A549 (cell line): ENCODE measurements at regions not wholly inside any gene's neighbourhood (a gene's known extent, or its start where the extent isn't known, plus 50 kb on each side); places are given as distances from the start of the nearest gene placed in this dataset.

Experiments used
- ATAC-seq, 2 experiments: fragments of 200-7000 bp in 1 of 2; fragments of >200 bp in 1 of 2; cut with Nextera tagmentation in 1 of 2; cut with Tn5 transposase in 1 of 2; 3 replicates each; pipeline versions ENCODE4 v1.8.0 to v1.9.1; 2018 to 2020; ENCODE audit warnings: mild to moderate bottlenecking in 1 of 2, moderate library complexity in 1 of 2
- CTCF ChIA-PET: fragments of 300-600 bp; sonication (Branson Sonifier 250); formaldehyde crosslinking; extraction: SDS; loops from one replicate; lab custom pipeline; 2021; ENCODE audit warnings: antibody characterized with exemption, inconsistent platforms; lab: Yijun Ruan, JAX
- POLR2A ChIA-PET: fragments of 350-600 bp; formaldehyde crosslinking; extraction: SDS; loops from one replicate; lab custom pipeline; 2021; ENCODE audit warnings: antibody characterized with exemption, inconsistent platforms; lab: Yijun Ruan, JAX
- DNase-seq, 2 experiments: peaks; one replicate each; pipeline versions ENCODE4 v3.0.0 to v3.0.0-alpha.2; 2011 to 2016; ENCODE audit warnings: low read depth in 1 of 2, low spot score in 1 of 2
- FAIRE-seq: peaks from 2 replicates; lab custom pipeline; 2011; peaks lifted over from hg19 to GRCh38; lab: Jason Lieb, UNC
- H3K27ac ChIP-seq, 2 experiments: fragments of >200 bp; sonication (Bioruptor Twin); formaldehyde crosslinking; 3 replicates each; pipeline ENCODE4 v1.5.1; 2016 to 2017
- H3K4me1 ChIP-seq: fragments of >200 bp; sonication (Bioruptor Twin); formaldehyde crosslinking; 3 replicates; pipeline ENCODE4 v1.6.1; 2016
- H3K4me2 ChIP-seq: fragments of >200 bp; sonication (Bioruptor Twin); formaldehyde crosslinking; 3 replicates; pipeline ENCODE4 v1.6.1; 2016
- H3K4me3 ChIP-seq: fragments of >200 bp; sonication (Bioruptor Twin); formaldehyde crosslinking; 3 replicates; pipeline ENCODE4 v1.5.1; 2016
- H3K9me3 ChIP-seq: fragments of >200 bp; sonication (Bioruptor Twin); formaldehyde crosslinking; 3 replicates; pipeline ENCODE4 v1.6.1; 2016
- BCL3 ChIP-seq: fragments of >200 bp; sonication (Bioruptor Twin); formaldehyde crosslinking; IDR thresholded peaks from 3 replicates; pipeline ENCODE4 v1.6.1; 2016
- BHLHE40 ChIP-seq: IDR thresholded peaks from 2 replicates; pipeline ENCODE4 v1.6.1; 2012; ENCODE audit warnings: low read depth, low read length, inconsistent platforms
- CEBPB ChIP-seq, 2 experiments: fragments of >200 bp in 1 of 2; sonication (Bioruptor Twin) in 1 of 2; formaldehyde crosslinking in 1 of 2; IDR thresholded peaks; 2 replicates each; pipeline ENCODE4 v1.6.1; 2012 to 2016
- CHD2 ChIP-seq: fragments of 150-350 bp; IDR thresholded peaks from 2 replicates; pipeline ENCODE4 v1.6.1; 2014; ENCODE audit warnings: low read length; ENCODE audit not compliant: partially characterized antibody
- CHD4 ChIP-seq: fragments of 200-600 bp; sonication (generic); IDR thresholded peaks from 2 replicates; pipeline ENCODE4 v1.6.1; 2016; ENCODE audit warnings: antibody characterized with exemption, mild to moderate bottlenecking, borderline replicate concordance
- EHMT2 ChIP-seq: fragments of 200-600 bp; sonication (generic); IDR thresholded peaks from 2 replicates; pipeline ENCODE4 v1.6.1; 2016; ENCODE audit warnings: antibody characterized with exemption, low read depth, mild to moderate bottlenecking, moderate library complexity
- FOSB ChIP-seq: fragments of 250-450 bp; sonication (Bioruptor Pico); IDR thresholded peaks from 2 replicates; pipeline ENCODE4 v1.5.0; 2020; ENCODE audit warnings: mild to moderate bottlenecking, moderate library complexity
- FOXS1 ChIP-seq: fragments of 250-450 bp; sonication (Bioruptor Pico); IDR thresholded peaks from 2 replicates; pipeline ENCODE4 v1.5.0; 2020; ENCODE audit warnings: mild to moderate bottlenecking, moderate library complexity
- GATA3 ChIP-seq: IDR thresholded peaks from 2 replicates; pipeline ENCODE4 v1.6.1; 2012; ENCODE audit warnings: borderline replicate concordance
- HDAC2 ChIP-seq: fragments of 200-600 bp; sonication (generic); IDR thresholded peaks from 2 replicates; pipeline ENCODE4 v1.6.1; 2016
- HEYL ChIP-seq: fragments of 250-450 bp; sonication (Bioruptor Pico); IDR thresholded peaks from 2 replicates; pipeline ENCODE4 v1.8.0; 2021; ENCODE audit warnings: mild to moderate bottlenecking, moderate library complexity
- HOXB5 ChIP-seq: fragments of 250-450 bp; sonication (Bioruptor Pico); IDR thresholded peaks from 2 replicates; pipeline ENCODE4 v1.5.0; 2020; ENCODE audit warnings: mild to moderate bottlenecking, moderate library complexity
- JUNB ChIP-seq: fragments of >200 bp; sonication (Bioruptor Twin); formaldehyde crosslinking; IDR thresholded peaks from 2 replicates; pipeline ENCODE4 v1.6.1; 2016
- KDM5A ChIP-seq: fragments of 200-600 bp; sonication (generic); IDR thresholded peaks from 2 replicates; pipeline ENCODE4 v1.6.1; 2016; ENCODE audit warnings: antibody characterized with exemption, mild to moderate bottlenecking
- MAX ChIP-seq: IDR thresholded peaks from 2 replicates; pipeline ENCODE4 v1.6.1; 2012
- PHF8 ChIP-seq: fragments of 200-600 bp; sonication (generic); IDR thresholded peaks from 2 replicates; pipeline ENCODE4 v1.6.1; 2016; ENCODE audit warnings: low read depth, mild to moderate bottlenecking, antibody characterized with exemption, moderate library complexity, borderline replicate concordance
- POLR2A ChIP-seq: IDR thresholded peaks from 2 replicates; pipeline ENCODE4 v1.6.1; 2012; ENCODE audit warnings: mild to moderate bottlenecking, low read length
- POLR2AphosphoS2 ChIP-seq: conservative IDR thresholded peaks from 2 replicates; pipeline ENCODE4 v1.6.1; 2012; ENCODE audit warnings: low read length, improper control_type of control experiment, inconsistent platforms
- RAD21 ChIP-seq, 2 experiments: fragments of >200 bp in 1 of 2; sonication (Bioruptor Twin) in 1 of 2; formaldehyde crosslinking in 1 of 2; IDR thresholded peaks in 1 of 2; conservative IDR thresholded peaks in 1 of 2; 2 replicates in 1 of 2; 3 replicates in 1 of 2; pipeline ENCODE4 v1.6.1; 2012 to 2018; ENCODE audit warnings: inconsistent platforms in 1 of 2
- RARB ChIP-seq: fragments of 250-450 bp; sonication (Bioruptor Pico); IDR thresholded peaks from 2 replicates; pipeline ENCODE4 v1.8.0; 2021; ENCODE audit warnings: mild to moderate bottlenecking, moderate library complexity
- SMC3 ChIP-seq: fragments of >200 bp; sonication (Bioruptor Twin); formaldehyde crosslinking; IDR thresholded peaks from 3 replicates; pipeline ENCODE4 v1.6.1; 2018; ENCODE audit warnings: inconsistent platforms
- SREBF2 ChIP-seq: fragments of 450-650 bp; IDR thresholded peaks from 2 replicates; pipeline ENCODE4 v1.6.1; 2014; ENCODE audit warnings: mild to moderate bottlenecking, moderate library complexity
- TFCP2L1 ChIP-seq: fragments of 250-450 bp; sonication (Bioruptor Pico); IDR thresholded peaks from 2 replicates; pipeline ENCODE4 v1.5.0; 2021; ENCODE audit warnings: mild to moderate bottlenecking
- USF2 ChIP-seq: fragments of 450-650 bp; IDR thresholded peaks from 2 replicates; pipeline ENCODE4 v1.6.1; 2014; ENCODE audit warnings: antibody characterized with exemption
- ZC3H11A ChIP-seq: fragments of 450-650 bp; IDR thresholded peaks from 2 replicates; pipeline ENCODE4 v1.6.1; 2014; ENCODE audit warnings: antibody characterized with exemption, mild to moderate bottlenecking
- ZNF302 ChIP-seq: fragments of 250-450 bp; sonication (Bioruptor Pico); IDR thresholded peaks from 2 replicates; pipeline ENCODE4 v1.9.0; 2021; ENCODE audit warnings: inconsistent platforms, mild to moderate bottlenecking, moderate library complexity
- WGBS: methylation state at CpG from one replicate; pipeline ENCODE4 v1.1.6; 2017; ENCODE audit errors: missing lambda C conversion rate; 5-methylcytosine and 5-hydroxymethylcytosine counted together
- TF ChIP-seq, protein P1 (sequence below): fragments of >200 bp; sonication (Bioruptor Twin); formaldehyde crosslinking; IDR thresholded peaks from 3 replicates; pipeline ENCODE4 v1.5.1; 2016
- TF ChIP-seq, protein P2 (sequence below): fragments of 250-450 bp; sonication (Bioruptor Pico); IDR thresholded peaks from 2 replicates; pipeline ENCODE4 v1.5.0; 2020; ENCODE audit warnings: low read depth, mild to moderate bottlenecking, moderate library complexity
- TF ChIP-seq, protein P3 (sequence below): fragments of 150-350 bp; IDR thresholded peaks from 2 replicates; pipeline ENCODE4 v1.6.1; 2014; ENCODE audit warnings: low read depth, mild to moderate bottlenecking, low read length

DNA sequence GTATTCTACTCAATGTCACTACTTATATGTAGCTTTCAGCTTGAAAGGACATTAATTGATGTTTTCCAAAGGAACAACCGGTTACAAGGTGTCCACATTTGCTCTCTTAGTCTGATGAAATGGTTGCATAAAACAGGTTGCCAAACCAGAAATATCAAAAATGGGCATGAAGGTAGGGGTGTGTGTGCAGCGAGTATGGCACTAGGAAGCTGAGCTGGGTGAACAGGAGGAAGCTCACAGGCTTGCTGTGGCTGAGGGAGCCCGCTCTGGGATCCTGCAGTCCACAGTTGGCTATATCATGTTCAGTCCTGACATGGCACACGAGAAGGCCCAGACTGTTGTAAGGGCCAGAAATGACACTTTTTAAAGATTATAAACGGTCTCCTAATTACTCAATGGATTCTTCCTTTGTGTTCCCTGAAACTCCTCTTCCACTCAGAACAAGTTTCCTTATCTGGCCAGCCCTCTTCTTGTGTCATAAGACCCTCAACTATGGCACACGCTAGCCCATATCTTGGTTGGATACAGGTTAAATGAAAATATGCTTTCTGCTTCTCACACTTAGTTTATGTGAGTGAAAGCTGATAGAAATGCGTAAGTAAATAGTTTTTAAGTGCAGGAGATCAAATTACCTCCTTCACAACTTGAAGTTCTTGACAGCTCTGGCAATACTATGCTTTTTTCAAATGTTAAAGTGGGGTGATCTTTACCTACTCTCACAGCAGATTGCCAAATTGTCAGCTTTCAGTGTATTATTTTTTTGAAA, 201.5 kb downstream of the LMO4 start:
- no peak overlapping the region for H3K4me2 ChIP-seq
- POLR2A ChIA-PET, result no interaction called here
- DNase-seq, result no peak
- no peaks in the 10 kb centered on the region for H3K9me3 ChIP-seq
- WGBS, result 66% methylated on average over 7 of the region's 7 CpGs
- no peak for FAIRE-seq
- TF ChIP-seq KDM5A, result no peak
- no peak for TF ChIP-seq RARB (CRISPR knock-in tag)
- TF ChIP-seq PHF8, result no peak
- no peak for TF ChIP-seq JUNB
- TF ChIP-seq TFCP2L1, result no peak
- TF ChIP-seq CHD4, result no peak
- TF ChIP-seq, protein P1, sequence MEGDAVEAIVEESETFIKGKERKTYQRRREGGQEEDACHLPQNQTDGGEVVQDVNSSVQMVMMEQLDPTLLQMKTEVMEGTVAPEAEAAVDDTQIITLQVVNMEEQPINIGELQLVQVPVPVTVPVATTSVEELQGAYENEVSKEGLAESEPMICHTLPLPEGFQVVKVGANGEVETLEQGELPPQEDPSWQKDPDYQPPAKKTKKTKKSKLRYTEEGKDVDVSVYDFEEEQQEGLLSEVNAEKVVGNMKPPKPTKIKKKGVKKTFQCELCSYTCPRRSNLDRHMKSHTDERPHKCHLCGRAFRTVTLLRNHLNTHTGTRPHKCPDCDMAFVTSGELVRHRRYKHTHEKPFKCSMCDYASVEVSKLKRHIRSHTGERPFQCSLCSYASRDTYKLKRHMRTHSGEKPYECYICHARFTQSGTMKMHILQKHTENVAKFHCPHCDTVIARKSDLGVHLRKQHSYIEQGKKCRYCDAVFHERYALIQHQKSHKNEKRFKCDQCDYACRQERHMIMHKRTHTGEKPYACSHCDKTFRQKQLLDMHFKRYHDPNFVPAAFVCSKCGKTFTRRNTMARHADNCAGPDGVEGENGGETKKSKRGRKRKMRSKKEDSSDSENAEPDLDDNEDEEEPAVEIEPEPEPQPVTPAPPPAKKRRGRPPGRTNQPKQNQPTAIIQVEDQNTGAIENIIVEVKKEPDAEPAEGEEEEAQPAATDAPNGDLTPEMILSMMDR, result no peak
- no peak for TF ChIP-seq CHD2
- no peak for TF ChIP-seq ZNF302 (CRISPR knock-in tag)
- TF ChIP-seq ZC3H11A, result no peak
- no peak for TF ChIP-seq FOSB (CRISPR knock-in tag)
- no peak for TF ChIP-seq FOXS1 (CRISPR knock-in tag)
- TF ChIP-seq RAD21 (conservative IDR thresholded peaks at IDR 0.05 in 1 of 2, IDR thresholded peaks at IDR 0.05 in 1 of 2), result no peak
- TF ChIP-seq POLR2AphosphoS2, result no peak
- TF ChIP-seq SREBF2, result no peak
- TF ChIP-seq, protein P2, sequence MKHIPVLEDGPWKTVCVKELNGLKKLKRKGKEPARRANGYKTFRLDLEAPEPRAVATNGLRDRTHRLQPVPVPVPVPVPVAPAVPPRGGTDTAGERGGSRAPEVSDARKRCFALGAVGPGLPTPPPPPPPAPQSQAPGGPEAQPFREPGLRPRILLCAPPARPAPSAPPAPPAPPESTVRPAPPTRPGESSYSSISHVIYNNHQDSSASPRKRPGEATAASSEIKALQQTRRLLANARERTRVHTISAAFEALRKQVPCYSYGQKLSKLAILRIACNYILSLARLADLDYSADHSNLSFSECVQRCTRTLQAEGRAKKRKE, result no peak
- TF ChIP-seq BHLHE40, result no peak
- TF ChIP-seq EHMT2, result no peak
- CTCF ChIA-PET, result no interaction called here
- no peak overlapping the region for H3K4me3 ChIP-seq
- ATAC-seq, result no peak
- no peak overlapping the region for H3K27ac ChIP-seq
- no peaks in the 10 kb centered on the region for H3K4me1 ChIP-seq

DNA sequence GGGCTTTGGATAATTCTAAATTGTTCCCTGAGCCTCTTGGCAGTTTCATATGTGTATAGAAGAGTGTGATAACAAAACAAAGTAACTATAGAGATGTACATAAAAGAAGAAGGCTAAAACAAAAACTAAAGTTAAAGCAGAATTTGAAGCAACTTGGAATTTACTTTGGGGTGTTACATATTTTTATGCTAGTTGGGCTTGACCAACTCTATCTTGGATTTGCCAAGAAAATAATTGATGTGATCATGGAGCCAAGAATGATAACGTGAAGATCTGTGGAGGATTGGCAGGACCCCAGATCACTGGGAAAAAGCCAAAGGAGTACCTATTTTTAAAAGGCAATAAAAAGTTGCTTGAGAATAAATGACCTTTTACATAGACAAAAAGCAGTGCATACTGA, 206.9 kb downstream of the LMO4 start:
- TF ChIP-seq HOXB5 (CRISPR knock-in tag), result no peak
- TF ChIP-seq, protein P1, result no peak
- TF ChIP-seq BHLHE40, result no peak
- no peak for TF ChIP-seq EHMT2
- TF ChIP-seq HDAC2, result no peak
- TF ChIP-seq CEBPB (IDR thresholded peaks at IDR 0.05), result no peak
- no peak for TF ChIP-seq ZNF302 (CRISPR knock-in tag)
- no peak for TF ChIP-seq MAX
- TF ChIP-seq CHD4, result no peak
- no peak for TF ChIP-seq USF2
- TF ChIP-seq HEYL, result no peak
- no peak for TF ChIP-seq GATA3
- TF ChIP-seq SMC3, result no peak
- TF ChIP-seq, protein P2, result no peak
- TF ChIP-seq, protein P3, sequence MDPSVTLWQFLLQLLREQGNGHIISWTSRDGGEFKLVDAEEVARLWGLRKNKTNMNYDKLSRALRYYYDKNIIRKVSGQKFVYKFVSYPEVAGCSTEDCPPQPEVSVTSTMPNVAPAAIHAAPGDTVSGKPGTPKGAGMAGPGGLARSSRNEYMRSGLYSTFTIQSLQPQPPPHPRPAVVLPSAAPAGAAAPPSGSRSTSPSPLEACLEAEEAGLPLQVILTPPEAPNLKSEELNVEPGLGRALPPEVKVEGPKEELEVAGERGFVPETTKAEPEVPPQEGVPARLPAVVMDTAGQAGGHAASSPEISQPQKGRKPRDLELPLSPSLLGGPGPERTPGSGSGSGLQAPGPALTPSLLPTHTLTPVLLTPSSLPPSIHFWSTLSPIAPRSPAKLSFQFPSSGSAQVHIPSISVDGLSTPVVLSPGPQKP, result no peak
- TF ChIP-seq POLR2A, result no peak
- TF ChIP-seq JUNB, result no peak
- TF ChIP-seq BCL3, result no peak
- no peak for TF ChIP-seq FOXS1 (CRISPR knock-in tag)
- TF ChIP-seq, all 56 proteins: peak for 0
- 0% methylated on average over 1 of the region's 1 CpG for WGBS
- no peak for FAIRE-seq
- ATAC-seq, result no peak
- no peak for DNase-seq
- CTCF ChIA-PET, result no interaction called here
- Histone ChIP-seq H3K27ac (no peak overlapping the region), H3K4me2 (no peak overlapping the region), H3K4me1 (no peaks in the 10 kb centered on the region), H3K4me3 (no peak overlapping the region), H3K9me3 (no peaks in the 10 kb centered on the region)
- POLR2A ChIA-PET, result no interaction called here
